LNCaP clone FGC (cell line): ENCODE measurements at regions not wholly inside any gene's neighbourhood (a gene's known extent, or its start where the extent isn't known, plus 50 kb on each side); places are given as distances from the start of the nearest gene placed in this dataset.

Experiments used
- DNase-seq: peaks from one replicate; pipeline ENCODE4 v3.0.0-alpha.2; 2011; ENCODE audit warnings: low read depth
- H3K4me3 ChIP-seq: 2 replicates; pipeline ENCODE4 v1.5.1; 2011; ENCODE audit warnings: mild to moderate bottlenecking, low read depth, low read length, control low read depth
- TF ChIP-seq, protein P1 (sequence below): IDR thresholded peaks from 2 replicates; pipeline ENCODE4 v1.5.1; 2012; ENCODE audit warnings: mild to moderate bottlenecking; ENCODE audit not compliant: control insufficient read depth, insufficient read depth; ENCODE audit errors: extremely low read depth

DNA sequence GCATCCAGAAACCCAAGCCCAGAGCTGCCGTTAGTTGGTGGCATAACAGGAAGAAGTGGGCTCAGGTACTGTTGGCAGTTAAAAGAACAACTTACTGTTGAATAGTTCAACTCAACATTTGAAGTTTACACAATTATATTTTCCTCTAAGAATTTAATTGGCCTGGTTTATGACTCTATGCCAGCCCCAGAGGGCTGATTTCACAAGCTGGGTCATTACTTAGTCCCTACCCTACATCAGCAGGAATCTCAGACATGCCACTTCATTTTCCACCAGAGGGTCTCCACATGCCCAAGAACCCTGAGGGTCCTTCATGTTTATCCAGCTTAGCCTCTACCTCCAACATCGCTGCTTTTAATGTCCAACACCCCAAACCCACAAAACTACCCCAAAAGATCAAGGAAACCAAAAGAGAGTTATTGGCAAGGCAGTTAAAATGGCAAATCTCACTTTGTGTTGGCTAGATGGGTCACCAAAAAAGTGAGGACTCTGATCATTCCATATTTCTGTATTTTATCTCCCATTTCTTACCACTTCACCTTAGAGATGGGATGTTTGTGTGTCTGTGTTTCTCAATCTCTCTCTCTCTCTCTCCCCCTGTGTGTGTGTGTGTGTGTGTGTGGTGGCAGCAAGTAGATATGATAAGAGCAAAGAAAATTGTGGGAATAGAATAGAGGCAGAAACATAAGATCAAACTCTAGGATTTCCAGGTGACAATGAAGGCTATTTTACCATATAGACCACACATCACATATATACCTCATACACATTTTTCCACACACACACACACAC, 112.5 kb upstream of the TBX18 start:
- no peak for DNase-seq
- no peak overlapping the region for H3K4me3 ChIP-seq
- TF ChIP-seq, protein P1, sequence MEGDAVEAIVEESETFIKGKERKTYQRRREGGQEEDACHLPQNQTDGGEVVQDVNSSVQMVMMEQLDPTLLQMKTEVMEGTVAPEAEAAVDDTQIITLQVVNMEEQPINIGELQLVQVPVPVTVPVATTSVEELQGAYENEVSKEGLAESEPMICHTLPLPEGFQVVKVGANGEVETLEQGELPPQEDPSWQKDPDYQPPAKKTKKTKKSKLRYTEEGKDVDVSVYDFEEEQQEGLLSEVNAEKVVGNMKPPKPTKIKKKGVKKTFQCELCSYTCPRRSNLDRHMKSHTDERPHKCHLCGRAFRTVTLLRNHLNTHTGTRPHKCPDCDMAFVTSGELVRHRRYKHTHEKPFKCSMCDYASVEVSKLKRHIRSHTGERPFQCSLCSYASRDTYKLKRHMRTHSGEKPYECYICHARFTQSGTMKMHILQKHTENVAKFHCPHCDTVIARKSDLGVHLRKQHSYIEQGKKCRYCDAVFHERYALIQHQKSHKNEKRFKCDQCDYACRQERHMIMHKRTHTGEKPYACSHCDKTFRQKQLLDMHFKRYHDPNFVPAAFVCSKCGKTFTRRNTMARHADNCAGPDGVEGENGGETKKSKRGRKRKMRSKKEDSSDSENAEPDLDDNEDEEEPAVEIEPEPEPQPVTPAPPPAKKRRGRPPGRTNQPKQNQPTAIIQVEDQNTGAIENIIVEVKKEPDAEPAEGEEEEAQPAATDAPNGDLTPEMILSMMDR, result no peak

DNA sequence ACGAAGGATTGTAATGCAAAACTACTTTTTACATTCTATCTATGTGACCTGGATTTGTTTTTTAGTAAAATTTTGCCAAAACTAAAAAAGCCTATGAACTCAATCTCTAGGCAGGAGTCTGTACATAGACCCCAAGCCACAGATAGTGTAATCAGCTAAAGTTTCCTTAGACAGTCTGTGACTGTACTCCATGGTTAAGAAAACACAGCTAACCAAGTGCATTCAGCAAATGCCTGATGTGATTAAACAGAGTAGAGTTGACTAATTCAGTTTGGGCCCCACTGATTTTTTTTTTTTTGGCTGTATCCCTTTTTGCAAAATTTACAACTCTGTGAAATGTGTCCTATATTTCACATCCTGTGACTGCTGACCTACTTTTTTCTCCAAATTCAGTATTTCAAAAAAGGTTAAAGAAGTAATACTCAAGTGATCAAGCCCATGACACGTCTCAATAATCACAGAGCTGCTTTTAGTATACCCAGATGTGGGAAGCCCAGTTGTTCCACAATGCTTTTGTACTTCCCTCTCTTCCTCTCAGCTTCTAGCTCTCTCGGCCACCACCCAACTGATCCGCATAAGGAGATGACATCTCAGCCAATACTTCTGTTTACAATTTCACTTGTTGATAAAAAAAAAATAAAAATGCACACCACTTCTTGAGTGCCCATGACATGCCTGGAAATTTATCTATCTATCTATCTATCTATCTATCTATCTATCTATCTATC, 108.8 kb upstream of the TBX18 start:
- DNase-seq, result no peak
- no peak overlapping the region for H3K4me3 ChIP-seq
- TF ChIP-seq, protein P1, result no peak

DNA sequence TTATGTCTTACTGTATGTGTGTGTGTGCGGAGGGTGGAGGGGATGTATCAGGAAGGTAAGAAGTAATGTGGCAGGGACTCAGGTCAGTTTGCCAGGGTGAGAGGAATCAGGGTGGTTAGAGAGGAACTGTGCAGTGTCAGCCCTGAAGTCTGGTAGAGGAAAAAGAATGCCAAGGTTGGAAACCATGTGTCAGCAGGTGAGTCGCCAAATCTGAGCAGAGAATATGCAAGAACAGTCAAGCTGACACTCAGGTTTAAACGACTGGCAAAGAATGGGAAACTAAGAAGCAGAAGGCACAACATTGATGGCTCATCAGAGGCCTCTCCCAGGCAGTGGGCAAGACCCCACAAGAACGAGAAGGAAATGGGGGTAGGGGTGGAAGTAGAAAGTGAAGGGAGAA, 107.5 kb upstream of the TBX18 start:
- no peak for DNase-seq
- H3K4me3 ChIP-seq, result no peak overlapping the region
- TF ChIP-seq, protein P1, result no peak

DNA sequence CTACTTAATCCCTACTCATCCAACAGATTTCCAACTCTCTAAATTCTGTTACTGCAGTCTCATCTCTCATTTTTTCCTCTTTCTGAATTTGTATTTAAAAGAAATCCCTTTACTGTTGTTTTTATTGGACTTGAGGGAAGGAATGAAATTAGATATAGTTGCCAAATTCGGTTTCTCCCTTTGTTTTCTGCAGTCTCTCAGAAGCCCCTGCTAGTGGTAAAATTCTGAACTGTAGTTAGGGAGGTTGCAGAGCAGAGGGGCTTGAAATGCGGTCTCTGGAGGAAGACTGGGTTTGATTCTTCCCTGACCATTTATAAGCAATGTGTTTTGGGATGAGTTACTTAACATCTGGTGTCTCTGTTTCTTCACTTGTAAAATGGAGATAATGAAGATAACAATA, 106.3 kb upstream of the TBX18 start:
- TF ChIP-seq, protein P1, result no peak
- H3K4me3 ChIP-seq, result no peak overlapping the region
- no peak for DNase-seq

DNA sequence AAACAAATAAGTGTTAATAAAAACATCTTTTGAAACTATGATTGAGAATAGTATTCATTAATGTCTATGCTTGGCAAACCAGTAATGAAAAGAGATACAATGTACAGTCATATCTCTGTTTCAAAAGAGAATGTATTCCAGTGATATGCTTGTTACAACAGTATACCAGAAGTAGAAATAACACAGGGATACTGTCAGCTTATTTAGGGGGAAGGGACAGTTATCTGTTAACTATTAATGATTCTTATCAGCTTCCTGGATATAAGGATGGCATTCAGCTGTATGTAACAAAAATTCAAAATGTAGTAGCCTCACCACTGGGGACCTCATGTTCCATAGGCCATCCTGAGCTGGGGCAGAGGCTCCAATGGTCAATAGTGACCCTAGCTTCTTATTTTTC, 103.8 kb upstream of the TBX18 start:
- H3K4me3 ChIP-seq, result no peak overlapping the region
- TF ChIP-seq, protein P1, result no peak
- no peak for DNase-seq

DNA sequence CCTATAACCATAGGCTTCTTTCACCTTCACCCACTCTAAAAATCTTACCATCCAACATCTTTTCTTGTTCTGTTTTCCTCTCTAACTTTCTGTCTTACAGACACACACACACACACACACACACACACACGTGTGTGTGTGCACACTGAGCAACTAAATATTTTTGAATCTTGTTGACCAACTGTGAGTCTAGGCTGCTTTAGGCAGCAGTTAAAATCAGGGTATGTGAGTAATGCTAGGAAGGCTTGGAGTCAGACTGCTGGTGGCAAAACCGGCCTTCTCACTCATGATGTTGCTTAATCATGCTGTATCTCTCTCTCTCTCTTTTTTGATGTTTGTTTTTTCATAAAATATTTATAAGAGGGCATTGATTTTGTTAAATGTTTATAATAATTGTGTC, 103.1 kb upstream of the TBX18 start:
- TF ChIP-seq, protein P1, result no peak
- no peak for DNase-seq
- H3K4me3 ChIP-seq, result no peak overlapping the region
